K562 (cell line): ENCODE measurements at regions not wholly inside any gene's neighbourhood (a gene's known extent, or its start where the extent isn't known, plus 50 kb on each side); places are given as distances from the start of the nearest gene placed in this dataset.

Experiments
- ATAC-seq: fragments of 200-7000 bp; cut with Tn5 transposase; 3 replicates; pipeline ENCODE4 v1.9.1; 2020; ENCODE audit warnings: moderate library complexity
- BruUV-seq: library from RNA; stranded (reverse); fragments of 400-500 nt; replicated peaks from 2 replicates; lab custom pipeline; 2021; lab: Mats Ljungman, UMichigan
- CTCF ChIA-PET: fragments of 300-600 bp; formaldehyde crosslinking; extraction: SDS; loops from one replicate; lab custom pipeline; 2021; ENCODE audit warnings: low intra/inter-chr PET ratio; lab: Yijun Ruan, JAX
- POLR2A ChIA-PET: fragments of 300-600, 350-650 bp; sonication (Branson Sonifier 250); formaldehyde crosslinking; extraction: SDS; loops from one replicate; lab custom pipeline; 2021; ENCODE audit warnings: antibody characterized with exemption, inconsistent platforms; lab: Yijun Ruan, JAX
- DNase-seq, 4 experiments: peaks; one replicate each; pipeline versions ENCODE4 v3.0.0 to v3.0.0-alpha.2; 2011 to 2018; ENCODE audit warnings: low spot score in 3 of 4, mixed read lengths in 3 of 4; ENCODE audit errors: extremely low read depth in 1 of 4
- FAIRE-seq: peaks from 2 replicates; lab custom pipeline; 2011; peaks lifted over from hg19 to GRCh38; lab: Jason Lieb, UNC
- H2AFZ ChIP-seq: 2 replicates; pipeline ENCODE4 v1.6.0; 2011; ENCODE audit warnings: low read depth, low read length, control low read depth, inconsistent platforms
- H3K27ac ChIP-seq: fragments of 200-600 bp; 3 replicates; pipeline ENCODE4 v1.8.0; 2011; ENCODE audit warnings: low read depth, mild to moderate bottlenecking, control low read depth, inconsistent platforms, low read length, moderate library complexity, mixed read lengths; ENCODE audit errors: extremely low read depth
- H3K27me3 ChIP-seq, 2 experiments: fragments of 300-600 bp in 1 of 2; 2 replicates in 1 of 2; 3 replicates in 1 of 2; pipeline versions ENCODE4 v1.6.0 to v1.8.0; 2011; ENCODE audit warnings: inconsistent platforms in 2 of 2, low read length in 2 of 2, mild to moderate bottlenecking in 1 of 2, mixed read lengths in 1 of 2, moderate library complexity in 1 of 2; ENCODE audit not compliant: control insufficient read depth in 2 of 2, insufficient read depth in 2 of 2
- H3K36me3 ChIP-seq: fragments of 300-600 bp; 3 replicates; pipeline ENCODE4 v1.8.0; 2011; ENCODE audit warnings: mild to moderate bottlenecking, low read length, inconsistent platforms; ENCODE audit not compliant: control insufficient read depth, insufficient read depth
- H3K4me1 ChIP-seq, 2 experiments: fragments of 200-600 bp in 1 of 2; replicated peaks in 1 of 2; 2 replicates in 1 of 2; 3 replicates in 1 of 2; pipeline versions ENCODE4 v1.5.1 to v1.8.0; 2011; ENCODE audit warnings: inconsistent platforms in 2 of 2, low read length in 2 of 2, mild to moderate bottlenecking in 1 of 2, mixed read lengths in 1 of 2, moderate library complexity in 1 of 2; ENCODE audit not compliant: control insufficient read depth in 2 of 2, insufficient read depth in 2 of 2
- H3K4me2 ChIP-seq: 2 replicates; pipeline ENCODE4 v1.6.1; 2011; ENCODE audit warnings: low read length, control low read depth, inconsistent platforms, mixed read lengths; ENCODE audit not compliant: insufficient read depth
- H3K4me3 ChIP-seq: fragments of 200-600 bp; sonication (generic), shearing (Covaris generic); 2 replicates; pipeline ENCODE4 v1.5.1; 2016; ENCODE audit warnings: control low read depth, inconsistent platforms
- H3K79me2 ChIP-seq: fragments of 200-600 bp; 3 replicates; pipeline ENCODE4 v1.8.0; 2011; ENCODE audit warnings: low read length, inconsistent platforms; ENCODE audit not compliant: control insufficient read depth, insufficient read depth
- H3K9ac ChIP-seq, 2 experiments: 2 replicates each; pipeline versions ENCODE4 v1.6.0 to v1.6.1; 2011; ENCODE audit warnings: low read depth in 2 of 2, low read length in 2 of 2, control low read depth in 1 of 2, inconsistent platforms in 1 of 2, mild to moderate bottlenecking in 1 of 2, mixed read lengths in 1 of 2; ENCODE audit not compliant: insufficient read depth in 1 of 2
- H3K9me1 ChIP-seq: one replicate; pipeline ENCODE4 v1.6.0; 2011; ENCODE audit warnings: inconsistent platforms, mild to moderate bottlenecking, low read length, moderate library complexity; ENCODE audit not compliant: control insufficient read depth, insufficient read depth
- H3K9me3 ChIP-seq: replicated peaks from 2 replicates; pipeline ENCODE4 v1.5.1; 2011; ENCODE audit warnings: low read depth, low read length, inconsistent platforms; ENCODE audit not compliant: control insufficient read depth, insufficient read depth
- H4K20me1 ChIP-seq: replicated peaks from 2 replicates; pipeline ENCODE4 v1.6.1; 2011; ENCODE audit warnings: low read length, inconsistent platforms, mixed read lengths; ENCODE audit not compliant: control insufficient read depth, insufficient read depth
- BDP1 ChIP-seq: IDR thresholded peaks from 3 replicates; pipeline ENCODE4 v1.6.1; 2011; ENCODE audit not compliant: insufficient read length, insufficient read depth
- CHD7 ChIP-seq: fragments of 200-600 bp; sonication (generic); IDR thresholded peaks from one replicate; pipeline ENCODE4 v1.6.1; 2012; ENCODE audit warnings: mild to moderate bottlenecking, low read depth, low read length, inconsistent platforms
- CREBBP ChIP-seq: IDR thresholded peaks from one replicate; pipeline ENCODE4 v1.6.1; 2012; ENCODE audit warnings: low read depth, mild to moderate bottlenecking, control low read depth, inconsistent platforms, low read length
- PTBP1 ChIP-seq: fragments of 200-400 bp; formaldehyde crosslinking; IDR thresholded peaks from 2 replicates; pipeline ENCODE4 v1.6.1; 2017; ENCODE audit warnings: low read depth, low read length
- RBM15 ChIP-seq: fragments of 200-400 bp; formaldehyde crosslinking; IDR thresholded peaks from 2 replicates; pipeline ENCODE4 v1.6.1; 2018; ENCODE audit warnings: mild to moderate bottlenecking, low read length, moderate library complexity; ENCODE audit not compliant: insufficient read depth
- RFX5 ChIP-seq: IDR thresholded peaks from 2 replicates; pipeline ENCODE4 v1.6.1; 2011; ENCODE audit warnings: low read depth, mild to moderate bottlenecking, improper control_type of control experiment, low read length
- SMAD1 ChIP-seq: fragments of 150-350 bp; IDR thresholded peaks from 2 replicates; pipeline ENCODE4 v1.6.1; 2014; ENCODE audit warnings: low read length, low read depth; ENCODE audit not compliant: partially characterized antibody
- TRIM28 ChIP-seq: fragments of 450-650 bp; IDR thresholded peaks from 2 replicates; pipeline ENCODE4 v1.6.1; 2017
- ZFPM2 ChIP-seq: fragments of 250-450 bp; sonication (Bioruptor Pico); IDR thresholded peaks from 2 replicates; pipeline ENCODE4 v1.5.1; 2022; ENCODE audit warnings: mild to moderate bottlenecking
- ZNF165 ChIP-seq: fragments of 250-450 bp; sonication (Bioruptor Pico); IDR thresholded peaks from 2 replicates; pipeline ENCODE4 v1.4.0; 2020; ENCODE audit warnings: borderline replicate concordance
- ZNF431 ChIP-seq: sonication (generic); formaldehyde crosslinking; IDR thresholded peaks from 2 replicates; pipeline ENCODE4 v1.8.0; 2022; ENCODE audit warnings: mild to moderate bottlenecking, missing genetic modification reagents
- ZNF655 ChIP-seq: fragments of 250-450 bp; sonication (Bioruptor Pico); IDR thresholded peaks from 2 replicates; pipeline ENCODE4 v1.5.0; 2021
- in situ Hi-C: fragments of 300-500 bp; cut with MboI; formaldehyde crosslinking; loops from 4 replicates; pipeline ENCODE4 v1.15.0; 2018; ENCODE audit warnings: inconsistent platforms, mixed read lengths
- intact Hi-C: fragments of 100-400 bp; cut with micrococcal nuclease; formaldehyde crosslinking; loops from 2 replicates; pipeline ENCODE4 v1.14.2; 2022

- intact Hi-C loops = no loop called here
- BruUV-seq = no TSS peak
- Histone ChIP-seq H3K36me3 (no peaks in the 10 kb centered on the region), H3K9me3 (no peaks in the 10 kb centered on the region), H3K9ac (no peak overlapping the region), H3K4me2 (no peak overlapping the region), H3K4me1 (no peaks in the 10 kb centered on the region), H3K4me3 (no peak overlapping the region), H4K20me1 (no peaks in the 10 kb centered on the region), H3K27ac (no peak overlapping the region), H2AFZ (no peak overlapping the region), H3K79me2 (no peaks in the 10 kb centered on the region), H3K27me3 (no peaks in the 10 kb centered on the region), H3K9me1 (no peaks in the 10 kb centered on the region)
- TF ChIP-seq CREBBP (no peak), ZNF165 (no peak), PTBP1 (no peak), SMAD1 (no peak), CHD7 (no peak), ZNF655 (CRISPR knock-in tag) (no peak), RFX5 (no peak), ZFPM2 (no peak), TRIM28 (no peak), BDP1 (no peak), ZNF431 (no peak), RBM15 (no peak)
- CTCF ChIA-PET = no interaction called here
- ATAC-seq (no peak), FAIRE-seq (no peak), DNase-seq (no peak)
- in situ Hi-C loops = no loop called here
- POLR2A ChIA-PET = interaction anchor here (1.0 kb wide), 1 partner anchor 21 kb away, joined by 3 read pairs; no protein-coding TSS in a partner anchor
These were observed 197.1 kb upstream of the TMEM196 start for GRCh38 chr7:19970514-19970913.
